ENCODE measurements at regions not wholly inside any gene's neighbourhood (a gene's known extent, or its start where the extent isn't known, plus 50 kb on each side); places are given as distances from the start of the nearest gene placed in this dataset.

GRCh38 chr18:77872166-77872565 is 622.5 kb downstream of the GALR1 start:
- H3K36me3 ChIP-seq (ENCODE audit: control insufficient read depth, low read length): no peaks in the 10 kb centered on the region
- no peaks in the 10 kb centered on the region for H3K9me3 ChIP-seq (ENCODE audit: control insufficient read depth, insufficient read depth, low read length)
- no peak for TF ChIP-seq EZH2phosphoT487 (IDR thresholded peaks at IDR 0.05; ENCODE audit: borderline replicate concordance, low read length)
- no peak for TF ChIP-seq CTCF (IDR thresholded peaks at IDR 0.05; ENCODE audit: low read depth, low read length, poor library complexity, severe bottlenecking)
- no peaks in the 10 kb centered on the region for H3K9me2 ChIP-seq (replicated peaks; ENCODE audit: control insufficient read depth, low read length)
- H3K4me2 ChIP-seq (ENCODE audit: low read length): no peak overlapping the region
- no peaks in the 10 kb centered on the region for H3K27me3 ChIP-seq (ENCODE audit: control insufficient read depth, low read length)
- H3K4me3 ChIP-seq (ENCODE audit: low read length): no peak overlapping the region
- H3K27ac ChIP-seq (ENCODE audit: low read depth, low read length): no peak overlapping the region
- H3F3A ChIP-seq (ENCODE audit: control insufficient read depth, insufficient read depth): no peaks in the 10 kb centered on the region
- no peaks in the 10 kb centered on the region for H4K20me1 ChIP-seq (ENCODE audit: control insufficient read depth, insufficient read depth, low read depth, low read length)
- no peaks in the 10 kb centered on the region for H3K4me1 ChIP-seq (ENCODE audit: control insufficient read depth, low read length)
- no peaks in the 10 kb centered on the region for H3K79me2 ChIP-seq (ENCODE audit: control insufficient read depth, low read length)

GRCh38 chr18:77876319-77876865 is 626.7 kb downstream of the GALR1 start:
- no peak overlapping the region for H3K4me3 ChIP-seq (ENCODE audit: low read length)
- no peaks in the 10 kb centered on the region for H4K20me1 ChIP-seq (ENCODE audit: control insufficient read depth, insufficient read depth, low read depth, low read length)
- no peaks in the 10 kb centered on the region for H3F3A ChIP-seq (ENCODE audit: control insufficient read depth, insufficient read depth)
- TF ChIP-seq EZH2phosphoT487 (IDR thresholded peaks at IDR 0.05; ENCODE audit: borderline replicate concordance, low read length): no peak
- no peak for TF ChIP-seq CTCF (IDR thresholded peaks at IDR 0.05; ENCODE audit: low read depth, low read length, poor library complexity, severe bottlenecking)
- H3K9me3 ChIP-seq (ENCODE audit: control insufficient read depth, insufficient read depth, low read length): no peaks in the 10 kb centered on the region
- no peaks in the 10 kb centered on the region for H3K36me3 ChIP-seq (ENCODE audit: control insufficient read depth, low read length)
- no peaks in the 10 kb centered on the region for H3K9me2 ChIP-seq (replicated peaks; ENCODE audit: control insufficient read depth, low read length)
- H3K27ac ChIP-seq (ENCODE audit: low read depth, low read length): no peak overlapping the region
- H3K4me2 ChIP-seq (ENCODE audit: low read length): no peak overlapping the region
- no peaks in the 10 kb centered on the region for H3K79me2 ChIP-seq (ENCODE audit: control insufficient read depth, low read length)
- no peaks in the 10 kb centered on the region for H3K4me1 ChIP-seq (ENCODE audit: control insufficient read depth, low read length)
- H3K27me3 ChIP-seq (ENCODE audit: control insufficient read depth, low read length): no peaks in the 10 kb centered on the region

DNA sequence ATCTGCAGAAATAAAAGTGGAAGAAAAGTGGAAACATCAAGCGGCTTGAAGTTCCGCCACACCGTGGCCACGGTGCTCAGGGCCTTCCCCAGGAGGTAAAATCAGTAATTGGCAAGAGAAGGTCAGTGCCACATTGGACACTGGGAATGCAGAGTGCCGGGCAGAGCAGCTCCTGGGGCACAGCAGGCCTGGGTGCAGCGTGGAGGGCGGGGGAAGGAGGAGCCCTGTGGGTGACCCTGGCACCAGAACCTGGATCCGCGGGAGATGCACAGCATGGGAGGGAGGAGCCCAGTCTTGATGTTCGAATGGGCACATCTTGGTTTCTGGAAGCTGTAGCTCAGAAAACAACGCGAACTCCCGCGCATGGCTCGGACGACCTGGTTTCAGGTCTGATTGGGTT is 630.2 kb downstream of the GALR1 start:
- no peak overlapping the region for H3K4me3 ChIP-seq (ENCODE audit: low read length)
- H3F3A ChIP-seq (ENCODE audit: control insufficient read depth, insufficient read depth): no peaks in the 10 kb centered on the region
- H3K79me2 ChIP-seq (ENCODE audit: control insufficient read depth, low read length): no peaks in the 10 kb centered on the region
- no peaks in the 10 kb centered on the region for H3K27me3 ChIP-seq (ENCODE audit: control insufficient read depth, low read length)
- no peaks in the 10 kb centered on the region for H3K36me3 ChIP-seq (ENCODE audit: control insufficient read depth, low read length)
- H3K27ac ChIP-seq (ENCODE audit: low read depth, low read length): no peak overlapping the region
- no peaks in the 10 kb centered on the region for H4K20me1 ChIP-seq (ENCODE audit: control insufficient read depth, insufficient read depth, low read depth, low read length)
- H3K9me3 ChIP-seq (ENCODE audit: control insufficient read depth, insufficient read depth, low read length): no peaks in the 10 kb centered on the region
- H3K9me2 ChIP-seq (replicated peaks; ENCODE audit: control insufficient read depth, low read length): no peaks in the 10 kb centered on the region
- no peak for TF ChIP-seq CTCF (IDR thresholded peaks at IDR 0.05; ENCODE audit: low read depth, low read length, poor library complexity, severe bottlenecking)
- no peak for TF ChIP-seq EZH2phosphoT487 (IDR thresholded peaks at IDR 0.05; ENCODE audit: borderline replicate concordance, low read length)
- H3K4me2 ChIP-seq (ENCODE audit: low read length): no peak overlapping the region
- H3K4me1 ChIP-seq (ENCODE audit: control insufficient read depth, low read length): no peaks in the 10 kb centered on the region
